GM12875 (cell line): ENCODE measurements at regions not wholly inside any gene's neighbourhood (a gene's known extent, or its start where the extent isn't known, plus 50 kb on each side); places are given as distances from the start of the nearest gene placed in this dataset.

ENCODE experiments used
- H3K4me3 ChIP-seq: one replicate; pipeline ENCODE4 v1.5.1; 2011; ENCODE audit warnings: low read depth, low read length, control low read depth
- TF ChIP-seq, protein P1 (sequence below): IDR thresholded peaks from 2 replicates; pipeline ENCODE4 v1.5.1; 2011; ENCODE audit warnings: low read depth, mild to moderate bottlenecking, control low read depth, inconsistent platforms, low read length, moderate library complexity, borderline replicate concordance; ENCODE audit not compliant: insufficient read depth

GRCh38 chr3:77945320-77945719, 905.4 kb downstream of the ROBO2 start:
- H3K4me3 ChIP-seq: no peak overlapping the region
- TF ChIP-seq, protein P1, sequence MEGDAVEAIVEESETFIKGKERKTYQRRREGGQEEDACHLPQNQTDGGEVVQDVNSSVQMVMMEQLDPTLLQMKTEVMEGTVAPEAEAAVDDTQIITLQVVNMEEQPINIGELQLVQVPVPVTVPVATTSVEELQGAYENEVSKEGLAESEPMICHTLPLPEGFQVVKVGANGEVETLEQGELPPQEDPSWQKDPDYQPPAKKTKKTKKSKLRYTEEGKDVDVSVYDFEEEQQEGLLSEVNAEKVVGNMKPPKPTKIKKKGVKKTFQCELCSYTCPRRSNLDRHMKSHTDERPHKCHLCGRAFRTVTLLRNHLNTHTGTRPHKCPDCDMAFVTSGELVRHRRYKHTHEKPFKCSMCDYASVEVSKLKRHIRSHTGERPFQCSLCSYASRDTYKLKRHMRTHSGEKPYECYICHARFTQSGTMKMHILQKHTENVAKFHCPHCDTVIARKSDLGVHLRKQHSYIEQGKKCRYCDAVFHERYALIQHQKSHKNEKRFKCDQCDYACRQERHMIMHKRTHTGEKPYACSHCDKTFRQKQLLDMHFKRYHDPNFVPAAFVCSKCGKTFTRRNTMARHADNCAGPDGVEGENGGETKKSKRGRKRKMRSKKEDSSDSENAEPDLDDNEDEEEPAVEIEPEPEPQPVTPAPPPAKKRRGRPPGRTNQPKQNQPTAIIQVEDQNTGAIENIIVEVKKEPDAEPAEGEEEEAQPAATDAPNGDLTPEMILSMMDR: no peak

DNA sequence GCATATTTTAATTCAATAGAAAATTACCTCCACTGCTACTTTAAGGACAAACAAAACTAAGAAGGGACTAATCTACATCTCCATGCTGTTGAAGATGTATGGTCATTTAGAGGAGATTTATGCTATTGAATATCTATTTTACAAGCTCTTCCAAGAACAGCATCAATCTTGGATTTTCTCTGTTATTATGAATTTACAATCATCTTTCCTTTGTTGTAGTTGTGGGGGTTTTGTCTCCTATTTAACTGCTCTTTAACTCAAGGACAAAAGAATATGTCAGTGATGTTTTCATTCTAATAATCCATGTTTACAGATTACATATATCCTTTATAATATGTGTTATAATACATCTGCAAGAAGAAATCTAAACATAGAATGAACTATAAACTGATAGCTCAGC, 907.8 kb downstream of the ROBO2 start:
- H3K4me3 ChIP-seq: no peak overlapping the region
- TF ChIP-seq, protein P1: no peak

DNA sequence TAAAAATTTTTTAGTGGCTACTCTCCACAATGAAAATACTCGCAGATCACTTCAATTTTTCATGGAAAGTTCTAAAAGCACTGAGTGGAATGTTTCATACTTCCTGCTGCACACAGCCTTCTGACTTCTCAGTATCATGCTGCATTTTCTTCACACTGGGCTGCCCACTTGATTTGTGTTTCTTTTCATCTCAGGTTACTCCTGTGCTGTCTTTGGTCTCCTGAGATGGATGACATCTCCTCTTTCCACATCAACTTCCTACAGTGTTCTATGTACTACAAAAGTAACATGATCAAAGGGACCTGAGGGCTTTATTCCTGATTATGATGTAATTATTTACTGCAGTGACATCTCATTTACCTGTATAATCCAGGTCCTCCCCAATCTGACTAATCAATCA, 927.7 kb downstream of the ROBO2 start:
- TF ChIP-seq, protein P1: no peak
- no peak overlapping the region for H3K4me3 ChIP-seq

DNA sequence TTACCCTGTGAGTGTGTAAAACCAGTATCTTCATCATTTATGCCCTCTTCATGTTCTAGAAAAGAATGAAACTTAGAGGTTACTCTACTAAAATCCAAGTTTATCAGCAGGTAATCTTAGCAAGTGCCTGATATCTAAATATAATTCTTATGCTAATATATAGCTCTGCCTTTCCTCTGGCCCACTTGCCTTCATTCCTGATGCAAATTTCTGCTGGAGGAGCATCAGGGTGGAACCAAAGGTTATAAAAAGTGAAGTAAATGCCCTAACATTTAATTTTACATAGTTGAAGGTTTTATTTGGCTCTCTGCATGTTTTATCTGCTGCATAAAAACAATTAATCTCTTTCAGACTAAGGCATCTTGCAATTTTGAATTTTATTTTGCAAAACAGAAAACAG, 936.2 kb downstream of the ROBO2 start:
- no peak overlapping the region for H3K4me3 ChIP-seq
- TF ChIP-seq, protein P1: no peak

DNA sequence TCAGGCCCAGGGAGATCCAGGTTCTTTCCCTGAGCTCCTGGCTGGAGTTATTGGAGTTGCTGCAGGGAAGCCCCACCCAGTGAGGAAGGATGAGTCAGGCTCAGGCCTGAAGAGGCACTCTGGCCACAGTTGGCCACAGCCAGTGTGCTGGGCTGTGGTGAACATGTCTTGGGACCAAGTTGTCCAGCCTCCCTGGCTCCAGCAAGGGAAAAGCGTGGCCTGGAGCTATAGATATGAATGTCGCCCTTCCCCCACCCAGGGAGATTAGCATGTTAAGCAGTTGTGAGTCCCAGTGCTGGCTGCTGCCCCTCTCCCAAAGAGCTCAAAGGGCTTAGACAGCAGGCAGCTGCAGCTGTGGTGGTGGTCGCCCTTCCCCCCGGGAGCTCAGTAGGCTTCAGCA, 963.2 kb downstream of the ROBO2 start:
- no peak overlapping the region for H3K4me3 ChIP-seq
- TF ChIP-seq, protein P1: no peak

DNA sequence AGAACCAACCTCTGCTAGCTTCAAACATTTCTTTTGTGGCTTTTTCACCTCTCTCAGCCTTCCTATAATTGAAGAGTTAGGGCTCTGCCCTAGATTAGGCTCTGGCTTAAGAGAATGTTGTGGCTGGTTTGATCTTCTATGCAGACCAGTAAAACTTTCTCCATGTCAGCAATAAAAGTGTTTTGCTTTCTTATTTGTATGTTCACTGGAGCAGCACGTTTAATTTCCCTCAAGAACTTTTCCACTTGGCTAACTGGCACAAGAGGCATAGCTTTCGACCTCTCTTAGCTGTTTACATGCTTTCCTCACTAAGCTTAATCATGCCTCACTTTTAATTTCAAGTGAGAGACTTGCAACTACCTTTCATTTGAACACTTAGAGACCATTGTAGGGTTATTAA, 964.7 kb downstream of the ROBO2 start:
- H3K4me3 ChIP-seq: no peak overlapping the region
- TF ChIP-seq, protein P1: no peak

- TF ChIP-seq, protein P1: no peak
- H3K4me3 ChIP-seq: no peak overlapping the region
These were observed 973.8 kb downstream of the ROBO2 start for GRCh38 chr3:78013653-78014052.
